AG08396 (cell line): ENCODE measurements at regions not wholly inside any gene's neighbourhood (a gene's known extent, or its start where the extent isn't known, plus 50 kb on each side); places are given as distances from the start of the nearest gene placed in this dataset.
"Not testable (repeated sequence)": the region's sequence is repeated elsewhere in the genome, so short reads cannot be mapped to it uniquely, and the experiment has no call there.

Experiments
- DNase-seq: peaks from one replicate; pipeline ENCODE4 v3.0.0; 2012; ENCODE audit warnings: low spot score, mixed read lengths

DNA sequence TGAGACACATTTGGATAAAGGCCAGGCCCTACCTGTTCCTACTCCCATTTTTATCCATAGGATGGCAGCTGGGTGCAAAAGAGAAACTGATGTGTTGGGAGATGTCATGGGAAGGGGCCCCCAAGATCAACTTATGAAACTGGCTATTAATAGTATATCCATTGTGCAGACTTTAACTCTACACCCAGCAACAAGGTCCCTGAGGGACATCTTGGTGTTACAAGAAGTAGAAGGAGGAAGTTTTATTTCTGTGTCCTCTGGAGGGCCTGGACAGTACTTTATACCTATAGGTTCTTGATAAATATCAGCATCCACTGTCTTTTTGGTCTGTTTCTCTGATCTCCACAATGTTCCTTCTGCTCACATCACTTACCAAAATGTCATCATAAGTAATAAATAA lies 84.6 kb downstream of the BTG1 start:
- no peak for DNase-seq

DNA sequence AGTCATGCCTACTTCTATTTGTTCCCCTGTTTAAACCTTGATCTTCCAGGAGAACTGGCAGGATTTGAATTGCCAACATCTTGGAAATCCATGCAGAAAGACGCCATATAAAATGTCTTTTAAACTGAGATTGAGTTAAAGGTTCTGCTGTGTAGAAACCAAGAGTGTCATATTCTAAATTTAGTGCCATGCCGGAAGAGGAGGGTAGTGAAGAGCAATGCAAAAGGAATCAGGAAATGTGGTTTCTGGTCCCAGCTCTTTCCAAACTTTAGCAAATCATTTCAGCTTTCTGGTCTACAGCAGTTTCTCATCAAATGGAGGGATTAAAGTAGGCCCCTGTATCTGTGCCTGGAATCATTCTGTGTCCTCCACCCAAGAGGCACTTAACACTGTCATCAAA lies 85.7 kb downstream of the BTG1 start:
- DNase-seq: peak; percentile 29

DNA sequence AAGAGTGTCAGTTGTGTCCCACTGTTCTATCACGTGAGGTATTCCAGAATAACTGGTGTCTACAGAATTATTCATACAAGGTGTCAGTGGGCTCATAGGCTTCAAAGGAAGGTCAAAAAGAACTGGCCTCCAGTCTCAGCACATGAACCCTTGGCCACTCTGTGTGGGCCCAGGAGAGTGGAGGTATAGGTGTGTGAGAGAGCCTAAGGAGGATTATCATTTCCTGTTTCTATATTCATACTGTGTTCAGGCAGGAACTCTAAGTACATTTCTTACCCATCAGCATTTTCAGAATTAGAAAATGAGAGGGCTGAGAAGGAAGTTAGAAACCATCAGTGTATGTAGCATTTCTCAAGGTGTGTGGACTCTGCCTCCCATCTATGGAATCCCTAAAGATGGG lies 87.0 kb downstream of the BTG1 start:
- no peak for DNase-seq

DNA sequence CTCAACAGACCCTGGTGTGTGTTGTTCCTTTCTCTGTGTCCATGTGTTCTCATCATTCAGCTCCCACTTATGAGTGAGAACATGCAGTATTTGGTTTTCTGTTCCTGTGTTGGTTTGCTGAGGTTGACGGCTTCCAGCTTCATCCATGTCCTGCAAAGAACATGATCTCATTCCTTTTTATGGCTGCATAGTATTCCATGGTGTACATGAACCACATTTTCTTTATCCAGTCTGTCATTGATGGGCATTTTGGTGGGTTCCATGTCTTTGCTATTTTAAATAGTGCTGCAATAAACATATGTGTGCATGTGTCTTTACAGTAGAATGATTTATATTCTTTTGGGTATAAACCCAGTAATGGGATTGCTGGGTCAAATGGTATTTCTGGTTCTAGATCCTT lies 88.9 kb downstream of the BTG1 start:
- DNase-seq: not testable (repeated sequence)

DNA sequence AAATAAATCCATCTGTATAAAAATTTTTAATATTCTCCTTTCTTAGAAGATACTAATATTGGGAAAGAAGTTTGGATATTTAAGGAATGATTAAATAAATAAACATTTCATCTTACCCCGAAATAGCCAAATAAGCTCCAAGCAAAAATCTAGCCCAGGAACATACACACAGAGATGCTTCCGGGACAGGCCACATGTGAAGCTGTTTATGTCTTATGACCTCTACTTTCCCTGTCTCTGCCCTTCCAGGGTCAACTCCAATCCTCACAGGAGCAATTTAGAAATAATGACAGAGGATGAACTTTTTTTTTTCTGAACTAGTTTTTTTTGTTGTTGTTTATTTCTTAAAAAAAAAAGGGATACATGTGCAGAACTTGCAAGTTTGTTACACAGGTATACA lies 89.4 kb downstream of the BTG1 start:
- DNase-seq: no peak

DNA sequence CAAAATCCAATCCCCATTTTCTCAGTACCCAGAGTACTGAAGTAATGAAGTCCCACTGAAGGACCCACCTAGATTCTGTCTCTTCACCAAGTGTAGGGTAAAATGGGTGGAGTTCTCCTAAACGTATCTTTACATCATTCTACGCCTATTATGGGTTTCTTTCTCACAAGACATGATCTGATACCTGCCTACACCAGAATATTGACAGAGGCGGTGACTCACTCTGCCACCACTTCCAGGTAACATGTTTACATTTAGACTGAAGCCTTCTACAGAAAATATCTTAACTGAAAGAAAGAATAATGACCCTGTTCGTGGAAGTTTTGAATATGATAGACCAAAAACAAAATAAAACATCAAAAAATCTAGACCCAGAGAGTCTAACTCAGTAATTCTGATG lies 89.8 kb downstream of the BTG1 start:
- DNase-seq: no peak

DNA sequence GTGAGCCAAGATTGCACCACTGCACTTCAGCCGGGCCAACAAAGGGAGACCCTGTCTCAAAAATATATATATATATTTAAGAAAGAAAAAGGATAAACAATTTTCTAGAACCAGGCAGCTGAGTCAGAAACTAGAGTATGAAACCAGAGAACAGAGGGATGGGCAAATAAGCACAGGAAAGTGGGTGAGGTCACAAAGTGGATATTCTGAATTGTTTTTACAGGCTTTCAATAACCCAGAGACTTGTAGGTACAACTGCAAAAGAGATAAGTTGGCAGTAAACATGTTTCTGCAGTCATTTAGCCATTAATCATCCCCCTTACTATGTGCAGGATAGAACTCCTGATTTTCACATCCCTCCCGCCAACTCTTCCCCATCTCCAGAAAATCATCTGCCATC lies 94.2 kb downstream of the BTG1 start:
- DNase-seq: no peak

DNA sequence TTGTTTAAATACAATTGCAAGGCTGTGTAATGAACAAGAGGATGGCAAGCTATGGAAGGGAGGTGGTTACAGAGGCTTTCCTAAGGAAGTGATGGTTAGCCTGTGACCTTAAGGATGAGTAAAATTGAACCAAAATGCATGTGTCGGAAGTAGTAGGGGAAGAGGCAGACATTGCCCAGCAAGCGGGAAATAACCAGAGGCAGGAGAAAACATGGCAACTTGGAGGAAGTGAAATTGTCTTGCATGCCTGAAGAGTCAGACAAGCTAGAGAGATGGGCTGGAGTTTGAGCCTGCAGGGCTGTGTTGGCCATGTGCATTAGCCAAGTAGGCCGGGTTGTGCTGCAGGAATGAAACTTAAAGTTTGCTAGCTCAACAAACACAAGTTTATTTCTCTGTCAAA lies 96.2 kb downstream of the BTG1 start:
- DNase-seq: no peak

DNA sequence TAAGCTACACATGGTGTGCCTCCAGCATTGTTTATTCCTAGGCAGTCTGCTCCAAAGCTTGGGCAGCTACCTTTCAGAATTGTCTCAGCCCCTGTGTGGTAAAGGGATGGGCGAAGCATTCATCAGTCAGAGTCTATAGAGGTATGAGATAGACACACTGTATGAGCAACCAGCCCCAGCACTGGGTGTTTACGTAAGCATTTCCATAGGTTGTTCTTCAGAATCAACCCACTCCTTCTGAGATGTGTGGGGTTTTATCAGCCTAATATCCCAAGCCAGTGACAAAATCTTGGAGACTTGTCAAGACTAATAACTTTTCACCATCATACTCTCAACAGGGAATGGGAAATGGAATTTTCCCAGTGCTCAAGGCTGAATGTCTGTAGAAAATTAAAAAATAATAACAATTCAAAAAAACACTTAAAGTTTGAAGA lies 98.2 kb downstream of the BTG1 start:
- no peak for DNase-seq

DNA sequence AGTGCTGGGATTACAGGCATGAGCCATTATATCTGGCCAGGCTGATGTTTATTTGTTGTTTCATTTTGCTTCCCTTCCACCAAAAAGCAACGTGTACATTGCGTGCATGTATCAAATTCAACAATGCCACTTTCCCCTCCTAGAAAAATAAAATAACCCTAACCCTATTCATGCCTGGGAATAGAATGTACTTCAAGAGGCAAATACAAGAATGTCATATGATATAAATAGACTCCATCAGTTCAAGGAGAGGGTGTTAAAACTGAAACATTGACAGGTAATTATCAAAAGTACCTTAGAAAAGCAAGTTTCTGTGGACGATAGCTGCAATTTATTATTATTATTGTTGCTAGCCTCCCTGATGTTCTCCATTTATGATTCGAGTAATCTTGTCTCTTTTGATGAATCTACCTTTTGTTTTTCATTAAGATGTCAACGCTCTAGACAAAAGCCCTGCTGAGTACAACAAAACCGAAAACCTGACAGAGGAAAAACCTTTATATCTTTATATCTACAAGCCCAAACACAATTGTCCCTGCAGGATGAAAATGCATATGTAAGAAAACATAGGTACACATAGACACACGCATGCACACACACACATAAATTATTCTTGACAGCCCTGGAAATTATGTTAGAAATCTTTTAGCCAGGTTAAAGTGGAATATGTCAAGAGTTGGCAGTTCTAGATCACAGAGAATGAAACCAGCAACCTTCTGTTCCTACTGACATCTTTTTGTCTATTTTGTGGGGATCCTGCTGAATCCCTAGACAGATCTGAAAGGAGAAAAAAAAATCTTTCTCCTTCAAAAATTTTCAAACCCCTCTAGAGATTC lies 98.9 kb downstream of the BTG1 start:
- no peak for DNase-seq

DNA sequence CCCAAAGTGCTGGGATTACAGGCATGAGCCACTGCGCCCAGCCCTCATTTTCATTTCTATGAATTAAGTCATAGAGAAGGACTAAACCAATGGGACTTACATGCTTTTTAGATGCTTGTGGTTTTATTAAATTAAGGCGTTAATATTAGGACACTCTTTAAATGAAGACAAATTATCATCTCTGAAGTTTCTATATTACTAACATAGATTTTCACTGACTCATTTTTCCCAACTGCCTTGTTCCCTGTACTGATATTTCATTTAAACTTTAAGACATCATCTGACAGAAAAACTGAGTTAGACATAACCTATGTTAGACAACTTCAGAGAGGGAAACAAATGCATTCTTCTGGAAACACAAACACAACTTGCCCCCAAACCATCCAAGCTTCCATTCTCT lies 99.8 kb downstream of the BTG1 start:
- no peak for DNase-seq

DNA sequence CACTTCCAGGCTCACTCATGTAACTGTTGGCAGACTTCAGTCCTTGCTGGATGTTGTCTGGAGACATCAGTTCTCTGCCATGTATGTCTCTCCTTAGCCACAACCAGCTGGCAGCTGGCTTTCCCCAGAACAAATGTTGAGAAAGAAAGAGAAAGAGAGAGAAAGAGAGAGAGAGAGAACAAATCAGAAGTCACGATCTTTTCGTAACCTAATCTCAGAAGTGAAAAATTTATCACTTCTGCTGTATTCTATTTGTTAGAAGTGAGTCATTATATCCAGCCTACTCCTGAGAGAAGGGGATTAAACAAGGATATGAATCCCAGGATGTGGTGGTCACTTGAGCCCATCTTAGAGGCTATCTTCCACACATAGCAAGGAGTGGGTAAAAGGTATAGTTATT lies 101.2 kb downstream of the BTG1 start:
- no peak for DNase-seq

DNA sequence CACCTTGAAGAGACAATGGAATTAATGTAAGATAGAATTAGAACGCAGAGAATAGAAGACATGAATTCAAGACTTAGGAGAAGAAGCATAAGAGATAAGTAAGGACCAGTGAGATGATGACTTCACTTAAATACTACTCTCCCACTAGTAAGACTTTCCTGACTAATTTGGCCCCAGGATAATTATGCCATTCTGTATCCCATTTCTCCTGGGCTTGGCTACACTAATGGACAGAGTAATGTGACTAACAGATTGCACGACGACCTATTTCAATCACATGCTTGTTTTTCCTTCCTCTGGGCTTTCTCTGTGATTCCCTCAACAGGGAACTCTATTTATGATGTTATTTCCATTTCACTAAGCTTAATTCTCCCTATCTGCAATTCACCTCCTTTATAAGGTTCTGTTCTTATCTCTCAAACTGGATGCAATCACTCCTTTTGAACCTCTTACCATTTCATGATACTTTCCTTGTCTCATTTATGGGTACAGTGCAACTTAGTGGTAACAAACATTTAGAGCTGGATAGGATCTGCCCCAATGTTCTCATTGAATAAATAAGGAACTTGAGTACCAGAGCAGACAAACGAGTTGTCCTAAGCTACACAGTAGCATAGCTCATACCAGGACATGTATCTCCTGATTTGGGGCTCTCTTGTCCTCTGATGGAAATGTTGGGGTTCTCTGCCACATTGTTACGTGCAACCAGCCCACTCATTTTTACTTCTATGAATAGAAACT lies 102.7 kb downstream of the BTG1 start:
- DNase-seq: no peak

DNA sequence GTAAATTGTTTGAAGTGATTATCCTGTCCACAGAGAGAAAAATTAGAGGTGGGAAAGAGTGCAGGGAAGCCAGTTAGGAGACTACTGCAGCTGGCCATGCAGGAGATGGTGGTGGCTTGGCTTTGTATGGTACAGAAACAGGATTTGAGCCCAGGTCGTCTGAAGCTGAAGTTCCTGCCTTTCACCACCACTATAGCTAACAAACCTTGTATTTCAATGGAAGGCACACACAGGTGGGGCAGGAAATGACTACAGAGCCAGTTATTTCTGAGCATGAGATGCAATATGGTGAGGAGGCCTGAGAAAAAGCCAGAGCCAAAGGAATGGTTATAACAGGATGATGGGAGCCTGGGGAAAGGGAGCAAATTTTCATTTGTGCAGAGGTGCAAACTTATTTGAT lies 103.9 kb downstream of the BTG1 start:
- DNase-seq: no peak

DNA sequence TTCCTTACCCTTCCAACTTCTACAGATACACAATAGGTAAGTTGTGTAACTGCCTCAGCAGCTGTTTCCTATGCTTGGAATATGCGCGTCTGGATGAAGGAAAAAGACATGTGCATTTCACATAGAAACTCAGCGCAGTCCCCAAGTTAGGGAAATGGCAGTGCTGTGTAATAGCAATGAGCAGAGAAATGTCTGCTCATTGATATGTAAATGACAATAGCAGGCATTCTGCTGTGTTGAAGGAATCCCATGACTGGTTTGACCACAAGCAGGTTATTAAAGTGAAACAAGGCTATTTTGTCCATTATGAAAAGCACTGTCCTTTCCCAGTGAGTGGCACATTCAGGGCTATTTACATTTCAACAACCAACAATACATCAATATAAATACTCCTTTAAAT lies 106.6 kb downstream of the BTG1 start:
- DNase-seq: no peak

DNA sequence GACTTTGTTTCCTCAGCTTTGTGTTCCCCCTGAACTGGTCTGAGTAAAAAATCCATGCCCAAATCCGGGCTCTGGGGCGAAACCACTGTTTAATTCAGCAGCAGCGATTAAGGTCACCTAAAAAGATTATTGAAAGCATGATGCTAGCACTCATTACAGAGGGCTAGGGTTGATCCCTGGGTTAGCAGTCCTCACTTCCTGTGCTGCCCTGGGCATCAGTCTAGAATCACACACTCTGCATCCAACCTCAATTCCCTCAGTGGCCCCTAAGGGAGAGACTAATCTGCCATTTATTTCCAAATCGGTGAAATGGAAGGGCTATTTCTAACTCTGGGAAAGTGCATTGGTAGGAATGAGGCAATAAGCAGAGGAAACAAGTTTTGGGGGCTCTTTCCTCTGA lies 107.2 kb downstream of the BTG1 start:
- DNase-seq: no peak

DNA sequence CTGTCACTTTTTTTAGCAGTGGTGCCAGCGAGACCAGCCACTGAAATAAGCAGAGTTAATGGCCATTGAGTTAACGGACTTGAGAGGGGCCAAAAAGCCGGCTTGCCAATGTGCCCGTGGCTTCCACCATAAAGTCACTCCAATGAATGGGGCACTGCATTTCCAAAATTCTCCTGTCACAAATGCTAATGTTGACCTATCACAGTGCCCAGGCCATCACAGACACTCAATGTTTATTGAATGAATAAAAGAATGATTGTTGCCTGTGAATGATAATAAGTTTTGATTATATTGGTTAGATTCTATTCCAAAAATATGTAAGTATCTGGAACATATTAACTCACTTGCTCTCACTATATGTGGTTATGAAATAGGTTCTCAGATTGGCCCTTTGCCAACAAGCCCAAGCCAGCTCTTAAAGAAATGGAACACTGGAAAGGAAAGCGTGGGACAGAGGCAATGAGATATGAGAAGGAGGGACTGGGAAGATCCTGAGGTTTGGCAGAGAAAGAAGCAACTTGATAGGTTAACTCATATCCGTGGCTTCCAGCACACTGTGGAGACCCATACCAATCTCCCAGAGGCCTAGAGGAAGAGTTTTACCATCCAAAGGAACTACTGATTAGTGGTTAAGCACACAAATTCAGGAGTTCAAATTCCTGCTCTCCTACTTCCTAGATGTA lies 108.7 kb downstream of the BTG1 start:
- no peak for DNase-seq

DNA sequence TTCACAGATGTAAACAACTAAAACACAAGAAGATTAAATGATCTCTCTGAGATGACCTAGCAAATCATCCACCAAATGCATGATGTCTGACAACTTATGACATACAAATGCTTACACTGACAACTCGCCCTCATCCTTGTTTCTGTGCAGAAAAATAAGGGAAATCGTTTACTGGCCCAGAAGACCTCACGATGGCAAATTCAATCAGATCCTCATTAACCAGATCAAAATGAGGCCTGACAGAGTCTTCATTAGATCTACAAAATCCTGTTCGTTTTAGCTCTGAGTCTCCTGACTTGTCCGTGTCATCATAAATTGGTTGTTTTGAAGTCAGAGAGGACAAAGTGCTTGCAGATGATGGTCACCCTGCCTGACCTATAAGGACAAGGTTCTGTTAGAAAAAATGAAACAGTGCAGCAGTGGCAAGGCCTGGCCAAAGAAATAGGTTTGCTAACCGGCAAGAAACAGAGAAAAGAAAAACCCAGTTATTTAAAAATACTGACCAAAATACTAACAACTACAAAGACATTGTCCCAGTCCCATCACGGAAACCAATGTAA lies 109.5 kb downstream of the BTG1 start:
- no peak for DNase-seq

DNA sequence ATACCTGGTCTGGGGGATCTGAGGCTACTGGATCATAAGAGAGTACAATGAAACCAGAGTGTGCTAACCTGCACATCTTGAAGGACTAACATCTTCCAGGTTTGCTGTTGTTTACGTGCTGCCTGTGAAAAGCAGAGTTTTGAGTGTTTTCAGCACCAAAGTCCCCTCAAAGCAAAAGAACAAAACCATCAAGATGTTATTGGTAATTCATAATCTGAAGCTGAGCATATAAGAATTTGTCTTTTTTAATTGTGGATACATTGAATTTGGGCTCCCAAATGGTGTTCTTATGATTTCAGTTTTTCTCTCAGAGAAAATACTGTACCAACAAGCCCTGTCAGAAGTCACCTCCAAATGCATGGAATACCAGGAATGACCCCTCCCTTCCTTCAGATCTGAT lies 110.2 kb downstream of the BTG1 start:
- DNase-seq: no peak

DNA sequence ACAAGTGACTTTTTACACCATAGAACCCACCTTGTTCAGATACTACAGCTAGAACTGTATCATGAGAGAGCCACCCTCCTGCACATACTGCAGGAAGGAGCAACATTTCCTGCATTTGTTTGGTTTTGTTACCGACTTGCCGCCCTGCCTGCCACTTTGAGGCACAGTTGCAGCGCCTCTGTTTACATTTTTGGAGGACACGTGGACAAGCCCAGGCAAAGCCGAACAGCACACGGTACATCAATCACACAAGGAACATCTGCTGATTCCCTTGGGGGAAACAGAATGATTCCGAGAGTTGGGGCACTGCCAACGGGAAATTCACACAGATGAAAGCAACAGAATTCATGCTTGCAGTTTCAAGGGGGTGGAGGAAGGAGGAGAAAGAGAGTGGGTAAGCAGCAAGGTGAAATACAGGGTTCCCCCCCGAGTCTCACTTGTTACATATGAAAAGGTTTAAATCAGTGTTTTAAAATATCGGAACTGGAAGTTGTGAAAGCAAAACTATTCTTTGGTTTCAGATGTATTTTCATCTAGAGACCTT lies 110.7 kb downstream of the BTG1 start:
- DNase-seq: peak; percentile 50

DNA sequence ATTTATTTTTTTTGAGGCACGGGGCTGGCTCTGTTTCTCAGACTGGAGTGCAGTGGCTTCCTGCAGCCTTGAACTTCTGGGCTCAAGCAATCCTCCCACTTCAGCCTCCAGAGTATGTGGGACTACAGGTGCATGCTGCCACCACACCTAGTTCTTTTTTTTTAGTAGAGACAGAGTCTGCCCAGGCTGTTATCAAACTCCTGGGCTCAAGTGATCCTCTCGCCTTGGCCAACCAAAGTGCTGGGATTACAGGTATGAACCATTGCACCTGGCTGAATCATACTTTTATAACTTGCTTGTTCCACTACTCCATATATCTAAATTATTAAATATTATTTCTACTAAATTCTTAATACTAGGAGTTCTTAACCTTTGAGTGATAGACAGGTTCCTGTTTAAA lies 111.6 kb downstream of the BTG1 start:
- no peak for DNase-seq

DNA sequence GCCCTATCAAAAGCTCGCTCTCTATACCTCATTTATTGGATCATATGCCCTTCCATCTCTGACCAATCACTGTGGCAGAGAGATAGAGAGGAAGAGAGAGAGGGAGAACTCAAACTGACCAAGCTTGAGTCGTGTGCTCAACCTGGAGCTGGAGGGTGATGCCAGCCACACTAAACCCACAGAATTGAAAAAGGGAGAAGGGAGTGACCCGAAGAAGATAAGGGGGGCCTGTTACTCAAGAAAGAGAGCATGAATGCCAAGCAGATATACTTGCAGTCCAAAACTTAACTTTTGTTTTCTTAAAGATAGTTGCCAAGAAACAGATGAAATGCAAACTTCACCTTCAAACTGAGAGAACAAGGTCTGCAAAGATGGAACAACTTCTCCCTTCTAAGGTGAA lies 112.7 kb downstream of the BTG1 start:
- DNase-seq: no peak

DNA sequence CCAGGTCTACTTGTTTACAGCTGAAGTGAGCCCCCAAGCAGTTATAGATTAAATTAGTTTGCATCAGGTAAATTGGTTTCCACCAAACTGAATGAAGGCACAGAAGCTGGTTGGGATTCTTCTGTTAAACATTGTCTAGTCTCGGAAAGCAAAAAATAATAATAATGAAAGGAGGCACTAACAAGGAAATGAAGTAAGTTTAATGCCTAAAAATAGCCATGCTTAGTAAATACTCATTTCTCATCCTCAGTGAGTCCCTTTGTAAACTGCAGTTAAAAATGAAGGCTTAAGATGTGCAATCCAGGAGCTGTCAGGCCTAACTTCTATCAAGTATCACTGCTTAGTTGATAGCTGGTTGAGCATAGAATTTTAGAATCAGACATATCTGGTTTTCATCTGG lies 113.5 kb downstream of the BTG1 start:
- no peak for DNase-seq
